ENCODE measurements at regions not wholly inside any gene's neighbourhood (a gene's known extent, or its start where the extent isn't known, plus 50 kb on each side); places are given as distances from the start of the nearest gene placed in this dataset.
"Not testable (repeated sequence)": the region's sequence is repeated elsewhere in the genome, so short reads cannot be mapped to it uniquely, and the experiment has no call there.

DNA sequence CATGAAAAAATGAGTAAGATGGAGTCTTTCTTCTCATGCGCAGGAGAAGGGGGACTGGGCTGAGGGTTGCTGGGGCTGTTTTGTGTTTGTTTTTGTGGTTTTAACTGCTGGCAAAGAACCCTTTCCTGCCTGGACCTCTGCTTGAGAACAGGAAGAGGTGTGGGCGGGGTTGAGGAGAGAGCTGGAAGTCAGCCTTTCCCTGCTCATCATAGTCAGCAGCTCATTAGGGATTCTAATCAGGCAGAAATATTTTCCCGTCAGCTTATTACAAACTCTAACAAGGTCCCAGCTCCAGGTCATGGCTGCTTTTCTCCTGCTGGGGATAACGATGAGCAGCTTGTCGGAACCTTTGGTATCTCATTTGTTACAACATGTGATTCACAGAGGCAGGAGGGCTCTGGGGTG lies 185.0 kb upstream of the NRXN3 start:
- no peak for DNase-seq (ENCODE audit: low spot score)

DNA sequence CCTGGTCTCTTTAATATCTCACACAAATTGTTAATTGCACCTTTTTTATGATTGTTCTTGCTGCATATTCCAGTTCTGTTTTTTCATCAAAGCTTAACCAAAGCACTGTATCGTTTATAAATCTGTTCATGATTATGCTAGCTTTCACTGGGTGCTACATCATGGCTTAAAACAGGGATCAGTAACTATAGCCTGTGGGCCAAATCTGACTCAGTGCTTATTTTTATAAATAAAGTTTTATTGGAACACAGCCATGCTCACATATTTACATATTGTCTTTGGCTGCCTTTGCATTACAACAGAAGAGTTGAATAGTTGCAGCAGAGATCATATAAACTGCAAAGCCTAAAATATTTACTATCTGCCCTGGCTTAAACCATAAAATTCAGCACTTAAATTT lies 183.4 kb upstream of the NRXN3 start:
- no peak for DNase-seq (ENCODE audit: low spot score)

GRCh38 chr14:77988096-77988870 lies 181.9 kb upstream of the NRXN3 start:
- no peak for DNase-seq (ENCODE audit: low spot score)

DNA sequence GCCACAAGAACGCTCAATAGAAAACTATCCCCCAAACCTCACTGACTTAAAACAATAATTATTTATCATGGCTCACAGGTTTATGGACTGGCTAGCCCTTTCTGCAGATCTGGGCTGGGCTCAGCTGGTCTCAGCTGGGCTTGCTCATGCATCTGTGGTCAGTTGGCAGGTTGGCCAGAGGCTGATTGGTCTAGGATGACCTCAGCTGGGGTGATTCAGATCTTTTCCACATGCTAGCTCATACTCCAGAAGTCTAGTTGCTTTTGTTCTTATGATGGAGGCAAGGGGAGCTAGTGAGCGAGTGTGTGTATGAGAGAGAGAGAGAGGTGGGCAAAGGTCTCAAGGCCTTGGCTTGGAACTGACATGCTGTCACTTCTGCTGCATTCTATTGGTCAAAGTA lies 181.2 kb upstream of the NRXN3 start:
- DNase-seq (ENCODE audit: low spot score): no peak

DNA sequence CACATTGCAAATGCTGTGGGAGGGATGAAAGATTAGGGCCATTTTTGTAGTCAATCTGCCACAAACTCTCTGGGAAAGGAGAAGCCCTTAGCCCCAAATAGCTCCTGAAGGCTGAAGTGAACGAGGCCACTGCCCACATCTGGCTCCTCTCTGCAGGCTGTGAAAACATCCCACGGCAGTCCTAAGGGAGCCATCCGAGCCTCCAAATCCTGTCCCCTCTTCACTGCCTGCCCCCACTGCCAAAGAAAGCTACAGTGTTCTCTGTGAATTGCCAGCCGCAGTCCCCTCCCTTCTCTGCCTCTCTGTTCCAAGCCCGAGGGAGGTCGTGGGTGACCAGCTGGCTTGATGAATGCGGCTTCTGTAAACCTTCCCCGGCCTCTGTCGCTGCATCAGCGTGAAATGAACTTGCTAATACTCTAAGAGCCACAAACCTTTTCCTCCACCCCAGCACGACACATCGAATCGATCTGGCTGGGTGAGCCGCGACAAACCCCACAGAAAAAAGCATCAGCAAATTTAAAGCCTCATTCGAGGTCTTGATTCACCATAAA lies 180.7 kb upstream of the NRXN3 start:
- no peak for DNase-seq (ENCODE audit: low spot score)

DNA sequence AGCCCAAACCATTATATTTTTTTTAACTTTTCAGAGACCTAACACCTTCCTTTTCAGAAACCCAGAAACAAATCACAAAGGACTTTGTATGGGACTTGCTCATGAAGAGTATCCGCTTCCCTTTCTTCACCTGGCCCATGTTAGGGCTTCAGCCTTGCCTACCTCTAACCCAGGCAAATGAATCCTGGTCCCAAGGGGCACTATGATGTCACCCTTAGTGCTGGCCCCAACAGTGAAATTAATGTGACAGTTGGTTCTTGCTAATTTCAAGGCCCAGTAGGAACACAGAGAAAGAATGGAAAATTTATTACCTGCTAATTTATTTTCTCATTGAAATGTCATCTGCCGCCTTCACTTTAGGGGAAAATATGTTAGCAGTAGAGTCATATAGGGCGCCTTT lies 179.8 kb upstream of the NRXN3 start:
- DNase-seq (ENCODE audit: low spot score): no peak

- peak; percentile 27 for DNase-seq (ENCODE audit: low spot score)
Measured at GRCh38 chr14:77991128-77991772, 178.9 kb upstream of the NRXN3 start.

DNA sequence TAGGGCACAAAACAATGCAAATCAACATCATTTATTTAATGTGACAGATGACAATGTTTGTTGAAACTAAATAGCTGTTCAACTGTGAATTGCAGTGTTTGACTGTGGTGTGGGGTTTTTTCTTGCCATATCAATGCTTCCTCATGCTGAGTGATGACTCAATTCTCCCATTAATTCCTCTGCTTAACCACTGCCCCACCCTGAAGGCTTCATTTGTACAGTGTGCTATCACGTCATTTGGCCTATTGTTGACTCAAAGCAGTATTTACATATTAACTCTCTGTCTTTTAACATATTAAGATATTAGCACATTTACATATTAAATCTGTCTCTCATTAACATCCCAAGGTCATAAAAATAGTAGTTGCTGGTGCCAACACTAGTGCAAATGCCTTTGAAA lies 164.8 kb upstream of the NRXN3 start:
- DNase-seq (ENCODE audit: low spot score): no peak

DNA sequence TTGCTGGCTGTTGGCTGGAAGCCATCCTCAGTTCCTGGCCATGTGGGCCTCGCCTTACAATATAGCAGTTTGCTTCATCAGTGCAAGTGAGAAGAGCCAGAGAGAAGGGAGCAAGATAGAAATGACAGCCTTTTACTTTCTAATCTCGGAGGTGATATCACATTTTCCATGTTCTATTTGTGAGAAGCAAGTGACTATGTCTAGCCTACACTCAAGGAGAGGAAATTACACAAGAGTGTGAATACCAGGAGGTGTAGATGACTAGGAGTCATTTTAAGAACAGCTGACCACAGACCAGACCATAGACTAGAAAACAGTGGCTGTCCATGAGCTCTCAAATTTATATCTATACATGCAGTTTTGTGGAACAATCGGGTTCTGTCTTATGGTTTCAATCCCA lies 163.0 kb upstream of the NRXN3 start:
- no peak for DNase-seq (ENCODE audit: low spot score)

GRCh38 chr14:78010688-78011087 lies 159.5 kb upstream of the NRXN3 start:
- no peak for DNase-seq (ENCODE audit: low spot score)

DNA sequence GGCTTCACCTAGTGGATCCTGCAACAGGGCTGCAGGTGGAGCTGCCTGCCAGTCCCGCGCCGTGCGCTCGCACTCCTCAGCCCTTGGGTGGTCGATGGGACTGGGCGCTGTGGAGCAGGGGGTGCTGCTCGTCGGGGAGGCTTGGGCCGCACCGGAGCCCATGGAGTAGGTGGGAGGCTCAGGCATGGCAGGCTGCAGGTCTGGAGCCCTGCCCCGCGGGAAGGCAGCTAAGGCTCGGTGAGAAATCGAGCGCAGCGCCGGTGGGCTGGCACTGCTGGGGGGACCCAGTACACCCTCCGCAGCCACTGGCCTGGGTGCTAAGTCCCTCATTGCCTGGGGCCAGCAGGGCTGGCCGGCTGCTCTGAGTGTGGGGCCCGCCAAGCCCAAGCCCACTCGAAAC lies 156.3 kb upstream of the NRXN3 start:
- DNase-seq (ENCODE audit: low spot score): not testable (repeated sequence)

DNA sequence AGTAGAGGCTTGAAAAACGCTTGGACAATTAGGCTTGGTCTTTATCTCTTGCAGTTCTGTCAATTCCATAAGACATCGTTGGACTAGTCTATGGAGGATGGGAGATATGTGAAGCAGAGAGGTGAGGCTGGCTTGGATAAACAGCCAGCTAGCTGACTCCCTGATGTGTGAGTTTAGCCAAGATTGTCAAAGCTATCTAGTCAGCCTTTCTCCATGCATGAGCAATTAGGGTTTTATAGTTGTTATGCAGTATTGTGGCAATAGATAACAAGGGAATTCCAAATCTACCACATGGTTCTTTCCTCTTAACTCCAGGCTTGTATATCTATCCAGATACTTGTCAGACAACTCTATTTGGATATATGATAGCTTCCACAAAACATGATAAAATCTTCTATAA lies 153.6 kb upstream of the NRXN3 start:
- DNase-seq (ENCODE audit: low spot score): no peak

DNA sequence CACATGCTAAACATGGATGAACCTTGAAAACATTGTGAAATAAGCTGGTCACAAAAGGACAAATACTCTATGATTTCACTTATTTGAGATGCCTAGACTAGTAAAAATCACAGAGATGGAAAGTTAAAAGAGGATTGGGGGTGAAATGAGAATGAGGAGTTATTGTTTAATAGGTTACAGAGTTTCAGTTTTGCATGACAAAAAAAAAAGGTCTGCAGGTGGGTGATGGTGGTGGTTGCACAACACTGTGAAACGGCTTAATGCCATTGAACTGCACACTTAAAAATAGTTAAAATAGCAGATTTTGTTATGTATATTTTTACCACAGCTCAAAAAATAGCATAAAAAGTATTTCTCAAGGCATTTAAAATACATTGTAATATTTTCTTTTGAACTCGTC lies 151.9 kb upstream of the NRXN3 start:
- DNase-seq (ENCODE audit: low spot score): no peak

DNA sequence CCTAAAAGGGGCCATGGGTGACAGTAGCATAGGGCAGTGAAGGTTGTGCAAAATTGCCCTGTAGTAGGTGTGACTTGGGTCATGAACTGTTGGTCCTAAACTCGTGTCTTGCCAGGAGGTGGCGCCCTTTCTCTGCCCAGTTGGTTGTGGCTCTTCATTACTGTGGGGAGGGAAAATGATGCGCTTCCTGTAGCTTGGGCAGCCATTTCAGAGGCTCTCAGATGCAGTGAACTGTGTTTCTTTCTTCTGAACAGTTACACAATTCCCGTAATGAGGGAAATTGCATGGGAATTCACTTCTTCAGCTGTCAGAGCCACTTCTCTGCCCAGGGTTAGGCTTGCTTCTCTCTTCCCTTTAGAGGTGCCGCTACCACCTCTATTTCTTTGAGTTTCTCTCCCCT lies 148.1 kb upstream of the NRXN3 start:
- DNase-seq (ENCODE audit: low spot score): peak; percentile 82

- DNase-seq (ENCODE audit: low spot score): no peak
Measured at GRCh38 chr14:78023112-78023511, 147.1 kb upstream of the NRXN3 start.

DNA sequence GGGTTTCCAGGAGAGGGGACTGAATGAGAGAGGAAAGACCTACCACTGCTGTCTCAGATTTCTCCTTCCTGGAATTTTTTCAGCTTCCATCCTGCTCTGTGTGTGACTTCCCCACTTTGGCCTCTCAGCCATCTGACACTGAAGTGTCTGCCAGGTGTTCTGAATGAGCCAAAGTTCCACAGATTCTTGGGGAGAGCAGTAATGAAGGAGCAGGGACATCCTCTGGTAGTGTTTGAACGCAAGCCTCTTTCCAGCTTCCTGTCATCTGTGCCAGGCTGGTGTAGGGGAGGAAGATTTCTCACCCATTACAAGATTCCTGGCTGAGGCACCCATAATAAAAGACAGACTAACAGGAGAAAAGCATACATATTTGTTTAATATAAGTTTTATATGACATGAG lies 141.7 kb upstream of the NRXN3 start:
- DNase-seq (ENCODE audit: low spot score): no peak

- no peak for DNase-seq (ENCODE audit: low spot score)
Measured at GRCh38 chr14:78029601-78030372, 140.4 kb upstream of the NRXN3 start.

- DNase-seq (ENCODE audit: low spot score): no peak
Measured at GRCh38 chr14:78043349-78043748, 126.8 kb upstream of the NRXN3 start.

DNA sequence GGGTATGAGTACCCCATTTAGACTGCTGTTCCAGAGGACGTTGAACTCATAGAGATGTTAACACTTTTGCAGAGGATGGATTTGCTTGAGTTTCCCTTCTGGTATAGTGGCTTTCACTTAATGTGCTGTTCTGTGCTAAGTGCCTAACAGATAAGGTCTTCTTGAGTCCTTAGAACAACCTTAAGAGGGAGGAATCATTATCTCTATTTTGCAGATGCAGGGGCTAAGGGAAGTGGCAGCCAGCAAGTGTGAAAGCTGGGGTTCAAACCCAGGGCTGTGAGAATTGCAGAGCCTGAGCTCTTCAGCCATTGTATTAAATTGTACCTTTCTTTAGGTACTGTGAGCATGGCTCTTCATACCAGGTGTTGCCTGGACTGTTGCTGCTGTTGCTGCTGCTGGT lies 122.1 kb upstream of the NRXN3 start:
- DNase-seq (ENCODE audit: low spot score): no peak

GRCh38 chr14:78056890-78057289 lies 113.3 kb upstream of the NRXN3 start:
- not testable (repeated sequence) for DNase-seq (ENCODE audit: low spot score)

GRCh38 chr14:78070344-78070743 lies 99.8 kb upstream of the NRXN3 start:
- no peak for DNase-seq (ENCODE audit: low spot score)

DNA sequence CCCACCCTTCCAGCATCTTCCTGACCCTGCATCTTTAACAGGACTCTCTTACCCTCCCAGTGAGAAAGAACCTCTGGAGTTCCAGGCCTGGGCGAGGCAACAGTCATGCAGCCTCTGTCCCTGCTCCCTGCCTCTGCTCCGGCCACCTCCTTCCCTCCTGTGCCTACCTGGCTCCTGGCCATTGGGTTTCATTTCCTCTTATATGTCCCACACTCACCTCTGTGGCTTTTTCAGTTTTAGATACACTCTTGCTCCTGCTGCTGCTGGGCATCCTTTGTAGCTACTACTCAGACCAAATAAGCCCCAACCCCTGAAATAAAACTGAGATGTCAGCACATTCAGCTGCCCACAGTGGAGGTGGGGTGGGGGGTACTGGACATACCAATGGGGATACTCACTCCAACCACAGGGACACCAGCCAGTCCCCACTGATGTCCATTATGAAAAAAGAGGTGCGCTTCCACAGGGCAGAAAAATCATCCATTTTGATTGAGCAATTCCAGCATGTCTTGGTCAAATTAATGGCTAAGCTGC lies 99.1 kb upstream of the NRXN3 start:
- DNase-seq (ENCODE audit: low spot score): no peak

DNA sequence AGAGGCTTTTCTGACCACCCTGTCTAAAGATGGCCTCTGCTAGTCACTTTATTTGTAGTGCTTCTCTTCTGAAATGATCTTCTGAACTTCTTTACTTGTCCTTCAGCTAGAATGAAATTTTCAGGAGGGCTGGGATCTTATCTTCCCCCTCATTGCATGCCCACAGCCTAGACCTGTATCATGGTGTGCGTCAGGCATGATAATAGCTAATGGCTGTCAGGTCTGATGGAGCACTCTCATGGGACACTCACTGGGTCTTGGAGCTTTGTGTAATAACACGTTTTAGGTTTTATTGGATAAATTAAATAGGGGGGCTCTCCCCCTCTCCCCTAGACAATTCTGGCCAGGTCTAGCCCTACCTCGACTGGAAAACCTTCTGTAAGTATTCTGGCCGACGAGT lies 97.1 kb upstream of the NRXN3 start:
- no peak for DNase-seq (ENCODE audit: low spot score)
